AG09309 (cell line): ENCODE measurements at regions not wholly inside any gene's neighbourhood (a gene's known extent, or its start where the extent isn't known, plus 50 kb on each side); places are given as distances from the start of the nearest gene placed in this dataset.

Experiments used
- DNase-seq: peaks from one replicate; pipeline ENCODE4 v3.0.0-alpha.2; 2010; ENCODE audit warnings: low read depth
- H3K4me3 ChIP-seq: 2 replicates; pipeline ENCODE4 v1.5.1; 2011; ENCODE audit warnings: mild to moderate bottlenecking, low read depth, low read length, moderate library complexity; ENCODE audit not compliant: control insufficient read depth
- TF ChIP-seq, protein P1 (sequence below): IDR thresholded peaks from 2 replicates; pipeline ENCODE4 v1.5.1; 2011; ENCODE audit warnings: mild to moderate bottlenecking, low read depth, low read length, inconsistent platforms; ENCODE audit not compliant: insufficient read depth, control insufficient read depth; ENCODE audit errors: missing control alignments

DNA sequence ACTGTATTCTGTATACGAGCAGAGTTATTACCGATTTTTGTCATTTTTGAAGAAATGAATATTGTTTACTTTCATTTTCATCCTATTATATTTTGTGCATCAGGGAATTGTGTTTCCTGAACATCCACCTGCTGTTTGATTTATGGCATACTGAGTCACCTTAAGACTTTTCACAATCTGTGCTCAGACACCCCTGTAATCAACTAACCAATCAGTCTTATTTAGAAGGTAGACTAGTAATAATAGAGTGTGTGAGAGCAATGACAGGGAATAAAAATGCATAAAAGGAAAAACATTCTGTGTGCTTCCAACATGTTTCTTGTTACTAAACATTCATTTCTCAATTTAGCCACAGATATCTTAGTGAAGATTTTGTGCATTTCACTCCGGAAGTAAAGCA is 1413.6 kb upstream of the ACO1 start:
- H3K4me3 ChIP-seq, result no peak overlapping the region
- TF ChIP-seq, protein P1, sequence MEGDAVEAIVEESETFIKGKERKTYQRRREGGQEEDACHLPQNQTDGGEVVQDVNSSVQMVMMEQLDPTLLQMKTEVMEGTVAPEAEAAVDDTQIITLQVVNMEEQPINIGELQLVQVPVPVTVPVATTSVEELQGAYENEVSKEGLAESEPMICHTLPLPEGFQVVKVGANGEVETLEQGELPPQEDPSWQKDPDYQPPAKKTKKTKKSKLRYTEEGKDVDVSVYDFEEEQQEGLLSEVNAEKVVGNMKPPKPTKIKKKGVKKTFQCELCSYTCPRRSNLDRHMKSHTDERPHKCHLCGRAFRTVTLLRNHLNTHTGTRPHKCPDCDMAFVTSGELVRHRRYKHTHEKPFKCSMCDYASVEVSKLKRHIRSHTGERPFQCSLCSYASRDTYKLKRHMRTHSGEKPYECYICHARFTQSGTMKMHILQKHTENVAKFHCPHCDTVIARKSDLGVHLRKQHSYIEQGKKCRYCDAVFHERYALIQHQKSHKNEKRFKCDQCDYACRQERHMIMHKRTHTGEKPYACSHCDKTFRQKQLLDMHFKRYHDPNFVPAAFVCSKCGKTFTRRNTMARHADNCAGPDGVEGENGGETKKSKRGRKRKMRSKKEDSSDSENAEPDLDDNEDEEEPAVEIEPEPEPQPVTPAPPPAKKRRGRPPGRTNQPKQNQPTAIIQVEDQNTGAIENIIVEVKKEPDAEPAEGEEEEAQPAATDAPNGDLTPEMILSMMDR, result no peak
- DNase-seq, result no peak

DNA sequence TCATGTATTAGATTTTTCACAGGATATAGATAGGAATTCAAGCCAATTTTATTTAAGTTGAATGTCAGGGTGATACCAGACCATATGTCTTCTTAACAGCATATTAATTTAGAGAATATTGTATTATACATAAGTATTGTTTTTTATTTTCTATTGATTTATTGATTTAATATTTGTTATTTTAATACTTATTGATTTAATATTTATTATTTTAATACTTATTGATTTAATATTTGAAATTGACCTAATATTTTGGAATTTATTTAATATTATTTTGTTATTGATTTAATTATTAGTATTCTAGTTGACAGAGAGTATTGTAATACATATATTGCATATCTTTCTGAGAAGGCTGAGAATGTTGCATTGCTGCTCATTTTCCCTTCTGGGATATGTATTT is 1411.8 kb upstream of the ACO1 start:
- H3K4me3 ChIP-seq, result no peak overlapping the region
- TF ChIP-seq, protein P1, result no peak
- no peak for DNase-seq

DNA sequence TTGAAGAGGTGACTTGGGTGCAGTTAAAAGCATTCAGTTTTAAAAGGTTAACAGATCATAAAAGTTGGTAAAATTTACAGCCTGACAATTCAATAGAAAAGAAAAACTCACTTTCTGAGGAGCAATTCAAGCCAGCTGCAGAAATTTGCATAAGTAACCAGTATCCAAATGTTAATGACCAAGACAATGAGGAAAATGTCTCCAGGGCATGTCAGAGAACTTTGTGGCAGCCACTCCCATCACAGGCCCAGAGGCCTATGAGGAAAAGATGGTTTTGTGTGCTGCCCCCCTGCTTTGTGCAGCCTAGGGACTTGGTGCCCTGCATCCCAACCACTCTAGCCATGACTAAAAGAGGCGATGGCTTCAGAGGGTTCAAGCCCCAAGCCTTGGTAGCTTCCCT is 1406.5 kb upstream of the ACO1 start:
- no peak overlapping the region for H3K4me3 ChIP-seq
- TF ChIP-seq, protein P1, result no peak
- no peak for DNase-seq

DNA sequence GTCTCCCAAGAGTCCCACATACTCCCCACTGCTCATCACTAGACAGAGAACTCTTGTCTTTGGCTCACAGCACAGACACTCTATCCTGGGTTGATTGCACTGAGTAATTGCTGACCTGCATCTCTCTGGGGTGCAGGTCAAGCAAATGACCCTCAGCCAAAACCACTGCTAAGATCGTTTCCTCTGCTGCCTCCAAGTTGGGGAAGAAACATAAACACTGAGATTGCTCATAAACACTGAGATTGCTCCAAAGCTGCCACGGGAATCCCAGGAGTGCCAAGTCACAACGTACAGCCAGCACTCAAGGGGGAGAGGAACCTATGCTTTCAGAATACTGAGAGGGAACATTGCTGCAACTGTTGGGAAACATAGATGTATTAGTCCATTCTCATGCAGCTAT is 1402.1 kb upstream of the ACO1 start:
- H3K4me3 ChIP-seq, result no peak overlapping the region
- DNase-seq, result no peak
- TF ChIP-seq, protein P1, result no peak

DNA sequence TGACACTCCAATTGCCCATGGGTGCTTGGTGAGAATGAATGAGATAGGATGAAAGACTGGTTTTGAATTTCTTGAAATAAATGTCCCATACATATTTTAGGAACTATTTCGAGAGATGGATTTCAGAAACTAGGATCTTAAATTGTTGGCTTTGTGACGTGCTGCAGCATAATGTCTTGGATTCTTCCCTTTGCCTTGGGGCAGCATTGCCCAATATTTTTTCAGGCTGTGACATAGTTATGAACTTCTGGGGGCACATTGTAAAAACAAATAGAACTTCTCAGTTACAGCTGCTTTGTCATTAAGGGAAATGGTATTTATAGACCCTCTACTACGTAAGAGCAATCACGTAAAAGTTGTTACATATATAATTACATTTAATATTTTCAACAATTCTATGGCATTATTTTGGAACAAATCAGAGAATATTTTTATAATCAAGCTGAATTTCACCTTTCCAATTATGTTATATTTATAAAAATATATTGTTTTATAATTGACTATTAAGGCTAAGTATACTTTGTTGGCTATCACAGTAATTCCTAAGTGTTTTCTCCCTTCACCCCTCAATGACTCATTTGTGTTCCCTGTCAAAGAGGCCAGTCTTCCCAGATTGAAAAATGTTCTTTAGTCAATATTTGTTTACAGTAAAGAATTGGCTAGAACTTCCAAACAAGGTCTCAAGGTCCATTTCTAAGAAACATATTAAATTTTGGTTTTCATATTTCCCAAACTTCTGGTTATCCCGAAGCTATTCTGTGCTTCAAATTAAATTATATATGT is 1388.3 kb upstream of the ACO1 start:
- TF ChIP-seq, protein P1, result no peak

DNA sequence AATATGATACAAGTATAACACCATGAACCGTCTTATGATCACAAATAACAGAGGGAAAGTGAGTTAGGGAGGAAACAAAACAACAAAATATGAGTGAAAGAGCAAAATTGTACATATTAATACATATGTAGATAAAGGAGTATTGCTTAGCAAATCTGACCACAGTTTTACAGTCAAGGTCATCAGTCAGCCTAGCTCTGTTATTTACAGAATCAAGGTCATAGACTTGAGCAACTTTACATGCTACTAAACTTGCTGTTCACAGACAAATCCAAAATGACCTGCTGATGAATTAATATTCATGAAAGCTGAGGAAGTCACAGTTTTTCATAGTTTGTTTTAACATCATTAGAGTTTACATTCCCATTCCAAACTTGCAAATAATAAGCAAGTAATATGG is 1387.7 kb upstream of the ACO1 start:
- TF ChIP-seq, protein P1, result no peak
- DNase-seq, result no peak
- no peak overlapping the region for H3K4me3 ChIP-seq

More for the DNA sequence above, 1388.3 kb upstream of the ACO1 start:
- DNase-seq, result no peak
- H3K4me3 ChIP-seq, result no peak overlapping the region

DNA sequence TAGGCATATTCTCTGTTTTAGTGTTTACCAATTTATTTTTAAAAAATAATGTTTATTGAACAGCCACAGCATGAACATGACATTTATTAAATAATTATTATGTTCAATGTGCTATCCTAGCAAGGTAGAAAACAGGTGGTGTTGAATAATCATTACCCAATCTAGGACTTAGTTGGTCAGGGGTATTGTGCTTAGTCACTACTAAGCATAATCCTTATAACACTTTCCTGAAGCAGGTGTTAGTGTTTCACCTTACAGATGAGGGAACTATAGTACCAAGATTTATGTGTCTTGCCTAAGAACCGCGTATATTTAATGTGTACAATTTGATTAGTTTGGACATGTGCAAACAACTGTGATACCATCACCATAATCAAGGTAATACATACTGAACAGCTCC is 1387.2 kb upstream of the ACO1 start:
- TF ChIP-seq, protein P1, result no peak
- DNase-seq, result no peak
- H3K4me3 ChIP-seq, result no peak overlapping the region
